ENCODE measurements at regions not wholly inside any gene's neighbourhood (a gene's known extent, or its start where the extent isn't known, plus 50 kb on each side); places are given as distances from the start of the nearest gene placed in this dataset.
"Not testable (repeated sequence)": the region's sequence is repeated elsewhere in the genome, so short reads cannot be mapped to it uniquely, and the experiment has no call there.

DNA sequence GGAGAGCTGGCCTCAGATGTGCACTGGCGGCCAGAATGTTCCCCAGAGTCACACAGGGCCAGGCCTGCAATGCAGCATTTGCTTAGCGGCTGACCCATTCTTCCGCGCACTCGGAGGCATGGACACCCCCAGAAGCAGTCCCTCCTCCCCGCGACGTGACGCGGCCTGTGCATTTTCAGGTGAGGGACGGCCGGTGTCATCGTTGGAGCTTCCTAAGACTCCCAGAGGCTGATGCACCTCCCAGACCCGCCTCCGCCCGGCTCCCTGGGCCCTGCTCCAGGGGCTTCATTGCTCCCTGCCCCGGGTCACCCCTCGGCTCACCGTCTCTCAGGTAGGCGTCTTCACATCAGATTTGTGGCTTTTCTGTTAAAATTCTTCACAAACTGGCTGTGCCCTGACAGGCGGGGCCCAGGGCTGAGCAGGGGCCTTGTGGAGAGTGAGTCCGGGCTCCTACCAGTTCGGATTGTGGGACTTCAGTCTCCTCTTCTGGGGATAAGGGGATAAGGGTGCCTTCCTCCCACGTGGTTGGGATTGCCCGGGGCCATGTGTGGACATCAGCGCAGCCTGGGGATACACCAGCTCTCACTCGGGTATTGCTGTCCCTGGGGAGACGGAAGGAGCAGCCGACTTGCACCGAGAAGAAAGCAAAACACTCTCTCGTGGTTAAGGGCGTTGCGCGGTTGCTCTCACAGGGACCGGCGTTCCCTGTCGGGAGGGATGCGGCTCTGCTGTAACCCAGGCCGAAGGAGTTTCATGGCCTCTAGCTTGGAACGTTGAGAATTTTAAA lies 249.1 kb downstream of the ADGRD1 start:
- H3K9me3 Mint-ChIP-seq = no peaks in the 10 kb centered on the region
- DNase-seq (ENCODE audit: low spot score in 2 of 2, unreplicated experiment in 2 of 2) = no peak
- peaks cover 16% of the 10 kb centered on the region for H3K27me3 Mint-ChIP-seq (ENCODE audit: low read depth)
- no peaks in the 10 kb centered on the region for H3K36me3 Mint-ChIP-seq
- no peak overlapping the region for H3K27ac Mint-ChIP-seq
- TF ChIP-seq, protein P1, sequence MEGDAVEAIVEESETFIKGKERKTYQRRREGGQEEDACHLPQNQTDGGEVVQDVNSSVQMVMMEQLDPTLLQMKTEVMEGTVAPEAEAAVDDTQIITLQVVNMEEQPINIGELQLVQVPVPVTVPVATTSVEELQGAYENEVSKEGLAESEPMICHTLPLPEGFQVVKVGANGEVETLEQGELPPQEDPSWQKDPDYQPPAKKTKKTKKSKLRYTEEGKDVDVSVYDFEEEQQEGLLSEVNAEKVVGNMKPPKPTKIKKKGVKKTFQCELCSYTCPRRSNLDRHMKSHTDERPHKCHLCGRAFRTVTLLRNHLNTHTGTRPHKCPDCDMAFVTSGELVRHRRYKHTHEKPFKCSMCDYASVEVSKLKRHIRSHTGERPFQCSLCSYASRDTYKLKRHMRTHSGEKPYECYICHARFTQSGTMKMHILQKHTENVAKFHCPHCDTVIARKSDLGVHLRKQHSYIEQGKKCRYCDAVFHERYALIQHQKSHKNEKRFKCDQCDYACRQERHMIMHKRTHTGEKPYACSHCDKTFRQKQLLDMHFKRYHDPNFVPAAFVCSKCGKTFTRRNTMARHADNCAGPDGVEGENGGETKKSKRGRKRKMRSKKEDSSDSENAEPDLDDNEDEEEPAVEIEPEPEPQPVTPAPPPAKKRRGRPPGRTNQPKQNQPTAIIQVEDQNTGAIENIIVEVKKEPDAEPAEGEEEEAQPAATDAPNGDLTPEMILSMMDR (IDR thresholded peaks at IDR 0.05; ENCODE audit: unreplicated experiment) = no peak
- no peak overlapping the region for H3K4me3 Mint-ChIP-seq
- no peaks in the 10 kb centered on the region for H3K4me1 Mint-ChIP-seq

- no peaks in the 10 kb centered on the region for H3K9me3 Mint-ChIP-seq
- no peak overlapping the region for H3K27ac Mint-ChIP-seq
- no peaks in the 10 kb centered on the region for H3K4me1 Mint-ChIP-seq
- TF ChIP-seq, protein P1 (IDR thresholded peaks at IDR 0.05; ENCODE audit: unreplicated experiment) = no peak
- peaks cover 16% of the 10 kb centered on the region for H3K27me3 Mint-ChIP-seq (ENCODE audit: low read depth)
- no peaks in the 10 kb centered on the region for H3K36me3 Mint-ChIP-seq
- no peak overlapping the region for H3K4me3 Mint-ChIP-seq
- no peak for DNase-seq (ENCODE audit: low spot score in 2 of 2, unreplicated experiment in 2 of 2)
These were observed 250.1 kb downstream of the ADGRD1 start for GRCh38 chr12:131203666-131204415.

- H3K4me1 Mint-ChIP-seq = no peaks in the 10 kb centered on the region
- no peaks in the 10 kb centered on the region for H3K36me3 Mint-ChIP-seq
- no peak overlapping the region for H3K27ac Mint-ChIP-seq
- peaks cover 16% of the 10 kb centered on the region for H3K27me3 Mint-ChIP-seq (ENCODE audit: low read depth)
- no peak for DNase-seq (ENCODE audit: low spot score in 2 of 2, unreplicated experiment in 2 of 2)
- TF ChIP-seq, protein P1 (IDR thresholded peaks at IDR 0.05; ENCODE audit: unreplicated experiment) = no peak
- no peak overlapping the region for H3K4me3 Mint-ChIP-seq
- H3K9me3 Mint-ChIP-seq = no peaks in the 10 kb centered on the region
These were observed 250.9 kb downstream of the ADGRD1 start for GRCh38 chr12:131204416-131205274.

DNA sequence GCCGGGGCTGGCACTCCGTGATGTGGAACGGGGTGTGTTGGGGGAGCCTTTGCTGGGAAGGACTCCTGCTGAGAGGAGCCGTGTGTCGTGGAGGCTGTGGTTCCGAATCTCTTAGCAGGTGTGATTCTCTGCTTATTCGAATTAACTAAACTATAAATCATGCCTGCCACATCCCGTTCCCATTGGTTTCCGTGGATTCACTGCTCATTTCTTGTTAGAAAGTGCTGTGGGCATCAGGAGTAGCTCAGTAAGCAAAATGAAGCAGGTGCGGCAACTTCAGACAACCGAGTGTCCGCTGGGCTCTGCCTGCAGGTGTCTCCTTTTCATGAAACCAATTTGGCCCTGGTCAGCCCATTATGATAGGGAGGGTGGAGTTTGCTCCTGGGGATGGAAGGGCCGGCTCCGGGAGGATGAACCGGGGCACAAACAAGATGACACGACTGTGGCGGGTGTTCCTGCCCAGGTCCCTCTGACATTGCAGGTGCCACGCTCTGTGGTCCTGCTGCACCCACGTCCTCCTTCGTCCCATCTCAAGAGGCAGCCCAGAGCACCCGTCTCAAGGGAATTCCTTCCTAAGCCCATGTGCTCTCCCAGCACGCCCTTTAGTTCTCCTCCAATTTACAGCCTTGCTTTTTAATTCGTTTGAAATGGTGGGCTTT lies 251.7 kb downstream of the ADGRD1 start:
- not testable (repeated sequence) for DNase-seq (ENCODE audit: low spot score in 2 of 2, unreplicated experiment in 2 of 2); H3K4me3 Mint-ChIP-seq; H3K4me1 Mint-ChIP-seq; H3K27ac Mint-ChIP-seq; H3K36me3 Mint-ChIP-seq; H3K9me3 Mint-ChIP-seq
- H3K27me3 Mint-ChIP-seq (ENCODE audit: low read depth) = peaks cover 19% of the 10 kb centered on the region

- DNase-seq (ENCODE audit: low spot score in 2 of 2, unreplicated experiment in 2 of 2) = not testable (repeated sequence)
These were observed 253.1 kb downstream of the ADGRD1 start for GRCh38 chr12:131206630-131207299.

GRCh38 chr12:131207300-131207660 lies 253.6 kb downstream of the ADGRD1 start:
- not testable (repeated sequence) for H3K36me3 Mint-ChIP-seq; H3K9me3 Mint-ChIP-seq; DNase-seq (ENCODE audit: low spot score in 2 of 2, unreplicated experiment in 2 of 2); H3K4me3 Mint-ChIP-seq; H3K27ac Mint-ChIP-seq; H3K4me1 Mint-ChIP-seq
- H3K27me3 Mint-ChIP-seq (ENCODE audit: low read depth) = peaks cover 23% of the 10 kb centered on the region

More at GRCh38 chr12:131206630-131207299, 253.1 kb downstream of the ADGRD1 start:
- not testable (repeated sequence) for H3K36me3 Mint-ChIP-seq, H3K4me1 Mint-ChIP-seq, H3K4me3 Mint-ChIP-seq, H3K27ac Mint-ChIP-seq, H3K9me3 Mint-ChIP-seq
- H3K27me3 Mint-ChIP-seq (ENCODE audit: low read depth) = peaks cover 23% of the 10 kb centered on the region

GRCh38 chr12:131207841-131208240 lies 254.1 kb downstream of the ADGRD1 start:
- H3K27me3 Mint-ChIP-seq (ENCODE audit: low read depth) = peaks cover 23% of the 10 kb centered on the region
- H3K4me1 Mint-ChIP-seq; H3K27ac Mint-ChIP-seq; H3K36me3 Mint-ChIP-seq; DNase-seq (ENCODE audit: low spot score in 2 of 2, unreplicated experiment in 2 of 2); H3K9me3 Mint-ChIP-seq; H3K4me3 Mint-ChIP-seq: not testable (repeated sequence)
